OCI-LY7 (cell line): ENCODE measurements at regions not wholly inside any gene's neighbourhood (a gene's known extent, or its start where the extent isn't known, plus 50 kb on each side); places are given as distances from the start of the nearest gene placed in this dataset.

Source experiments
- BruUV-seq: library from RNA; stranded (reverse); fragments of 400-500 nt; replicated peaks from 2 replicates; lab custom pipeline; 2021; lab: Mats Ljungman, UMichigan
- CTCF ChIA-PET: fragments of 300-600 bp; sonication (Branson Sonifier 250); formaldehyde crosslinking; loops from one replicate; lab custom pipeline; 2022; ENCODE audit warnings: antibody characterized with exemption; ENCODE audit not compliant: unreplicated experiment; lab: Charles Lee
- POLR2A ChIA-PET: fragments of 300-600 bp; sonication (Branson Sonifier 250); formaldehyde crosslinking; loops from one replicate; lab custom pipeline; 2022; ENCODE audit warnings: antibody characterized with exemption; lab: Charles Lee
- DNase-seq: peaks from one replicate; pipeline ENCODE4 v3.0.0-alpha.2; 2015; ENCODE audit warnings: low spot score
- H2AFZ ChIP-seq: fragments of 200-600 bp; sonication (generic), shearing (Covaris generic); 2 replicates; pipeline ENCODE4 v1.6.1; 2014; ENCODE audit warnings: mild to moderate bottlenecking, antibody characterized with exemption, low read length, moderate library complexity
- H3K27ac ChIP-seq: fragments of 200-600 bp; sonication (generic); 2 replicates; pipeline ENCODE4 v1.5.1; 2014; ENCODE audit warnings: mixed run types, low read depth, mild to moderate bottlenecking, moderate library complexity, low read length, inconsistent platforms; ENCODE audit not compliant: poor library complexity, severe bottlenecking
- H3K36me3 ChIP-seq: fragments of 200-600 bp; sonication (generic); 2 replicates; pipeline ENCODE4 v1.6.1; 2014; ENCODE audit warnings: mild to moderate bottlenecking, antibody characterized with exemption, low read length, moderate library complexity, mixed read lengths; ENCODE audit not compliant: insufficient read depth
- H3K4me1 ChIP-seq: fragments of 200-600 bp; sonication (generic); 2 replicates; pipeline ENCODE4 v1.5.1; 2014; ENCODE audit warnings: mild to moderate bottlenecking, low read length; ENCODE audit not compliant: insufficient read depth, poor library complexity, severe bottlenecking
- H3K4me2 ChIP-seq: fragments of 200-600 bp; sonication (generic); 2 replicates; pipeline ENCODE4 v1.6.1; 2014; ENCODE audit warnings: mild to moderate bottlenecking, low read length
- H3K4me3 ChIP-seq: fragments of 200-600 bp; sonication (generic); 2 replicates; pipeline ENCODE4 v1.5.1; 2014; ENCODE audit warnings: mild to moderate bottlenecking, low read depth, low read length; ENCODE audit not compliant: poor library complexity, severe bottlenecking
- H3K79me2 ChIP-seq: fragments of 200-600 bp; sonication (generic); 2 replicates; pipeline ENCODE4 v1.6.1; 2016; ENCODE audit warnings: low read depth, mild to moderate bottlenecking, low read length, moderate library complexity, mixed read lengths; ENCODE audit not compliant: insufficient read depth
- H3K9me2 ChIP-seq: fragments of 200-600 bp; sonication (generic); 2 replicates; pipeline ENCODE4 v1.6.1; 2016; ENCODE audit warnings: mild to moderate bottlenecking, low read length, mixed read lengths; ENCODE audit not compliant: insufficient read depth
- H3K9me3 ChIP-seq: fragments of 200-600 bp; sonication (generic); 2 replicates; pipeline ENCODE4 v1.6.1; 2014; ENCODE audit warnings: mild to moderate bottlenecking, mixed run types, low read length, mixed read lengths
- H4K20me1 ChIP-seq: fragments of 200-600 bp; sonication (generic); 2 replicates; pipeline ENCODE4 v1.6.1; 2014; ENCODE audit warnings: mild to moderate bottlenecking, antibody characterized with exemption, low read length, moderate library complexity, mixed read lengths; ENCODE audit not compliant: insufficient read depth
- CTCF ChIP-seq: fragments of 200-600 bp; sonication (generic); conservative IDR thresholded peaks from 2 replicates; pipeline ENCODE4 v1.5.1; 2014; ENCODE audit warnings: mild to moderate bottlenecking, antibody characterized with exemption, low read length, moderate library complexity, mixed read lengths
- EZH2phosphoT487 ChIP-seq: fragments of 200-600 bp; sonication (generic); IDR thresholded peaks from 2 replicates; pipeline ENCODE4 v1.6.1; 2018; ENCODE audit warnings: low read depth, borderline replicate concordance, mild to moderate bottlenecking, mixed run types, antibody characterized with exemption, low read length, moderate library complexity, mixed read lengths
- intact Hi-C: fragments of 100-400 bp; cut with micrococcal nuclease; formaldehyde crosslinking; loops from one replicate; pipeline ENCODE4 v1.10.0; 2022; ENCODE audit not compliant: unreplicated experiment

- Histone ChIP-seq H2AFZ (no peak overlapping the region), H3K36me3 (no peaks in the 10 kb centered on the region), H4K20me1 (no peaks in the 10 kb centered on the region), H3K9me3 (no peaks in the 10 kb centered on the region), H3K9me2 (no peaks in the 10 kb centered on the region), H3K4me1 (no peaks in the 10 kb centered on the region), H3K4me3 (no peak overlapping the region), H3K27ac (no peak overlapping the region), H3K4me2 (no peak overlapping the region), H3K79me2 (no peaks in the 10 kb centered on the region)
- DNase-seq, result no peak
- intact Hi-C loops, result no loop called here
- no peak for TF ChIP-seq CTCF
- TF ChIP-seq EZH2phosphoT487, result no peak
- no TSS peak for BruUV-seq
- POLR2A ChIA-PET, result interaction anchor here (0.6 kb wide), 1 partner anchor 76 kb away, joined by 3 read pairs; no protein-coding TSS in a partner anchor
- CTCF ChIA-PET, result no interaction called here
Observed at GRCh38 chr12:90832427-90832826, 122.5 kb downstream of the CCER1 start.

GRCh38 chr12:90831712-90832111 is 123.3 kb downstream of the CCER1 start:
- Histone ChIP-seq H3K36me3 (no peaks in the 10 kb centered on the region), H3K4me1 (no peaks in the 10 kb centered on the region), H3K9me3 (no peaks in the 10 kb centered on the region), H4K20me1 (no peaks in the 10 kb centered on the region), H3K4me2 (no peak overlapping the region), H2AFZ (no peak overlapping the region), H3K9me2 (no peaks in the 10 kb centered on the region), H3K4me3 (no peak overlapping the region), H3K27ac (no peak overlapping the region), H3K79me2 (no peaks in the 10 kb centered on the region)
- TF ChIP-seq CTCF (no peak), EZH2phosphoT487 (no peak)
- POLR2A ChIA-PET, result no interaction called here
- no peak for DNase-seq
- CTCF ChIA-PET, result no interaction called here
- no TSS peak for BruUV-seq
- intact Hi-C loops, result no loop called here

- intact Hi-C loops, result no loop called here
- Histone ChIP-seq H4K20me1 (no peaks in the 10 kb centered on the region), H2AFZ (no peak overlapping the region), H3K9me2 (no peaks in the 10 kb centered on the region), H3K9me3 (no peaks in the 10 kb centered on the region), H3K4me3 (no peak overlapping the region), H3K79me2 (no peaks in the 10 kb centered on the region), H3K4me2 (no peak overlapping the region), H3K27ac (no peak overlapping the region), H3K4me1 (no peaks in the 10 kb centered on the region), H3K36me3 (no peaks in the 10 kb centered on the region)
- POLR2A ChIA-PET, result interaction anchor here (0.7 kb wide), 1 partner anchor 111 kb away, joined by 4 read pairs; no protein-coding TSS in a partner anchor
- DNase-seq, result no peak
- CTCF ChIA-PET, result no interaction called here
- TF ChIP-seq CTCF, result no peak
- TF ChIP-seq EZH2phosphoT487, result no peak
- BruUV-seq, result no TSS peak
Observed at GRCh38 chr12:90829044-90829443, 125.9 kb downstream of the CCER1 start.
